NB4 (cell line): ENCODE measurements at regions not wholly inside any gene's neighbourhood (a gene's known extent, or its start where the extent isn't known, plus 50 kb on each side); places are given as distances from the start of the nearest gene placed in this dataset.

Experiments used
- CTCF ChIP-seq: IDR thresholded peaks from one replicate; pipeline ENCODE4 v1.5.1; 2012; ENCODE audit warnings: low read depth, low read length
- POLR2A ChIP-seq: IDR thresholded peaks from 2 replicates; pipeline ENCODE4 v1.6.1; 2011; ENCODE audit warnings: mild to moderate bottlenecking; ENCODE audit not compliant: insufficient read length; ENCODE audit errors: extremely low read depth

GRCh38 chr3:66602237-66602636, 101.4 kb upstream of the LRIG1 start:
- no peak for TF ChIP-seq CTCF
- TF ChIP-seq POLR2A: no peak
